WTC11 (cell line): ENCODE measurements at regions not wholly inside any gene's neighbourhood (a gene's known extent, or its start where the extent isn't known, plus 50 kb on each side); places are given as distances from the start of the nearest gene placed in this dataset.

Experiments
- ELF4 ChIP-seq: sonication (generic); formaldehyde crosslinking; IDR thresholded peaks from 2 replicates; pipeline ENCODE4 v1.8.1; 2022; ENCODE audit warnings: low read depth, mild to moderate bottlenecking, moderate library complexity, missing genetic modification reagents
- ESRRA ChIP-seq: sonication (generic); formaldehyde crosslinking; IDR thresholded peaks from 2 replicates; pipeline ENCODE4 v1.8.1; 2022; ENCODE audit warnings: mild to moderate bottlenecking, missing genetic modification reagents, borderline replicate concordance
- FOXJ3 ChIP-seq: sonication (generic); formaldehyde crosslinking; IDR thresholded peaks from 2 replicates; pipeline ENCODE4 v1.9.0; 2021; ENCODE audit warnings: missing genetic modification reagents, mild to moderate bottlenecking, borderline replicate concordance
- NFATC4 ChIP-seq: fragments of 250-450 bp; sonication (Bioruptor Pico); IDR thresholded peaks from 2 replicates; pipeline ENCODE4 v1.9.0; 2021; ENCODE audit warnings: mild to moderate bottlenecking
- TF ChIP-seq, protein P1 (sequence below): sonication (generic); formaldehyde crosslinking; conservative IDR thresholded peaks from 2 replicates; pipeline ENCODE4 v1.8.1; 2022; ENCODE audit warnings: mild to moderate bottlenecking, missing genetic modification reagents
- TF ChIP-seq, protein P2 (sequence below): sonication (generic); formaldehyde crosslinking; IDR thresholded peaks from 2 replicates; pipeline ENCODE4 v1.8.0; 2022; ENCODE audit warnings: mild to moderate bottlenecking, missing genetic modification reagents
- TF ChIP-seq, protein P3 (sequence below): sonication (generic); formaldehyde crosslinking; IDR thresholded peaks from 2 replicates; pipeline ENCODE4 v1.8.0; 2022; ENCODE audit warnings: mild to moderate bottlenecking, missing genetic modification reagents
- TF ChIP-seq, protein P4 (sequence below): sonication (generic); formaldehyde crosslinking; IDR thresholded peaks from 2 replicates; pipeline ENCODE4 v1.8.1; 2022; ENCODE audit warnings: missing genetic modification reagents, borderline replicate concordance

DNA sequence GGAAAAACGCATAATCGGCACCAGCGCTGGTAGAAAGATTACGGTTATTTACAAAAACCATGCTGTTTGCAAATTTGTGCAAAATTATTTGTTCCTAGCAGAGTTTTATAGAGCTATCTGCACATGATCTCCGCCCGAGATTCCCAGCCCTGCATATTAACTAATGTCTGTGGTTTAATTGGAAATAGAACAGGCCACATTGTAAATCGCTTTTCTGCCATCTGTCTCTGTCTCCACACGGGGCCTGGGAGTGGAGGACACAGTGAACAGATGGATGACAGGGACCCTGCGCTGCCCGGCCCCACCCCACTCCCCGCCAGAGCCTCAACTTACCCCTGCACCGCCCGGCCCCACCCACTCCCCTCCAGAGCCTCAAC, 126.9 kb downstream of the FAM53A start:
- TF ChIP-seq, protein P1, sequence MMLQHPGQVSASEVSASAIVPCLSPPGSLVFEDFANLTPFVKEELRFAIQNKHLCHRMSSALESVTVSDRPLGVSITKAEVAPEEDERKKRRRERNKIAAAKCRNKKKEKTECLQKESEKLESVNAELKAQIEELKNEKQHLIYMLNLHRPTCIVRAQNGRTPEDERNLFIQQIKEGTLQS (CRISPR knock-in tag): no peak
- TF ChIP-seq FOXJ3 (CRISPR knock-in tag): no peak
- no peak for TF ChIP-seq ESRRA (CRISPR knock-in tag)
- TF ChIP-seq, protein P2, sequence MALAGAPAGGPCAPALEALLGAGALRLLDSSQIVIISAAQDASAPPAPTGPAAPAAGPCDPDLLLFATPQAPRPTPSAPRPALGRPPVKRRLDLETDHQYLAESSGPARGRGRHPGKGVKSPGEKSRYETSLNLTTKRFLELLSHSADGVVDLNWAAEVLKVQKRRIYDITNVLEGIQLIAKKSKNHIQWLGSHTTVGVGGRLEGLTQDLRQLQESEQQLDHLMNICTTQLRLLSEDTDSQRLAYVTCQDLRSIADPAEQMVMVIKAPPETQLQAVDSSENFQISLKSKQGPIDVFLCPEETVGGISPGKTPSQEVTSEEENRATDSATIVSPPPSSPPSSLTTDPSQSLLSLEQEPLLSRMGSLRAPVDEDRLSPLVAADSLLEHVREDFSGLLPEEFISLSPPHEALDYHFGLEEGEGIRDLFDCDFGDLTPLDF (CRISPR knock-in tag): no peak
- TF ChIP-seq, protein P3, sequence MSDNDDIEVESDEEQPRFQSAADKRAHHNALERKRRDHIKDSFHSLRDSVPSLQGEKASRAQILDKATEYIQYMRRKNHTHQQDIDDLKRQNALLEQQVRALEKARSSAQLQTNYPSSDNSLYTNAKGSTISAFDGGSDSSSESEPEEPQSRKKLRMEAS (CRISPR knock-in tag): no peak
- TF ChIP-seq NFATC4 (CRISPR knock-in tag): no peak
- TF ChIP-seq, protein P4, sequence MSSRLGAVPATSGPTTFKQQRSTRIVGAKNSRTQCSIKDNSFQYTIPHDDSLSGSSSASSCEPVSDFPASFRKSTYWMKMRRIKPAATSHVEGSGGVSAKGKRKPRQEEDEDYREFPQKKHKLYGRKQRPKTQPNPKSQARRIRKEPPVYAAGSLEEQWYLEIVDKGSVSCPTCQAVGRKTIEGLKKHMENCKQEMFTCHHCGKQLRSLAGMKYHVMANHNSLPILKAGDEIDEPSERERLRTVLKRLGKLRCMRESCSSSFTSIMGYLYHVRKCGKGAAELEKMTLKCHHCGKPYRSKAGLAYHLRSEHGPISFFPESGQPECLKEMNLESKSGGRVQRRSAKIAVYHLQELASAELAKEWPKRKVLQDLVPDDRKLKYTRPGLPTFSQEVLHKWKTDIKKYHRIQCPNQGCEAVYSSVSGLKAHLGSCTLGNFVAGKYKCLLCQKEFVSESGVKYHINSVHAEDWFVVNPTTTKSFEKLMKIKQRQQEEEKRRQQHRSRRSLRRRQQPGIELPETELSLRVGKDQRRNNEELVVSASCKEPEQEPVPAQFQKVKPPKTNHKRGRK (CRISPR knock-in tag): no peak
- TF ChIP-seq ELF4: no peak
